ENCODE measurements at regions not wholly inside any gene's neighbourhood (a gene's known extent, or its start where the extent isn't known, plus 50 kb on each side); places are given as distances from the start of the nearest gene placed in this dataset.

DNA sequence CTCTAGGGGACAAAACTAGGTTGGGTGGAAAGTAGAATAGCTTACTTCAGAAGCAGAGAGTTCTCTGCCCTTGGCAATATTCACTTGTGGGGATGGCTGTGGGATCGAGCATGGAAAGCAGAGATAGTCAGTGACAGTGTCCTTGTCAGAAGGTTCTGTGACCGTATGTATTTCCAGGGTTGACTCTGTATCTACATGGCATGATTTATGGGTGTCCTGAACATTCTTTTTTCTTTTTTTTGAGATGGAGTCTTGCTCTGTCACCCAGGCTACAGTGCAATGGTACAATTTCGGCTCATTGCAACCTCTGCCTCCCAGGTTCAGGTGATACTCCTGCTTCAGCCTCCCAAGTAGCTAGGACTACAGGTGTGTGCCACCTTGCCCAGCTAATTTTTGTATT is 77.4 kb upstream of the LHFPL2 start:
- TF ChIP-seq, protein P1, sequence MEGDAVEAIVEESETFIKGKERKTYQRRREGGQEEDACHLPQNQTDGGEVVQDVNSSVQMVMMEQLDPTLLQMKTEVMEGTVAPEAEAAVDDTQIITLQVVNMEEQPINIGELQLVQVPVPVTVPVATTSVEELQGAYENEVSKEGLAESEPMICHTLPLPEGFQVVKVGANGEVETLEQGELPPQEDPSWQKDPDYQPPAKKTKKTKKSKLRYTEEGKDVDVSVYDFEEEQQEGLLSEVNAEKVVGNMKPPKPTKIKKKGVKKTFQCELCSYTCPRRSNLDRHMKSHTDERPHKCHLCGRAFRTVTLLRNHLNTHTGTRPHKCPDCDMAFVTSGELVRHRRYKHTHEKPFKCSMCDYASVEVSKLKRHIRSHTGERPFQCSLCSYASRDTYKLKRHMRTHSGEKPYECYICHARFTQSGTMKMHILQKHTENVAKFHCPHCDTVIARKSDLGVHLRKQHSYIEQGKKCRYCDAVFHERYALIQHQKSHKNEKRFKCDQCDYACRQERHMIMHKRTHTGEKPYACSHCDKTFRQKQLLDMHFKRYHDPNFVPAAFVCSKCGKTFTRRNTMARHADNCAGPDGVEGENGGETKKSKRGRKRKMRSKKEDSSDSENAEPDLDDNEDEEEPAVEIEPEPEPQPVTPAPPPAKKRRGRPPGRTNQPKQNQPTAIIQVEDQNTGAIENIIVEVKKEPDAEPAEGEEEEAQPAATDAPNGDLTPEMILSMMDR (conservative IDR thresholded peaks at IDR 0.05), result no peak
- TF ChIP-seq EZH2 (IDR thresholded peaks at IDR 0.05; ENCODE audit: low read depth), result no peak
